ENCODE measurements at regions not wholly inside any gene's neighbourhood (a gene's known extent, or its start where the extent isn't known, plus 50 kb on each side); places are given as distances from the start of the nearest gene placed in this dataset.

GRCh38 chr13:31853643-31854326 lies 114.5 kb downstream of the RXFP2 start:
- DNase-seq: peak in 2 of 3 experiments; percentile 14 to 46

- DNase-seq: peak in 2 of 3 experiments; percentile 21 to 52
Measured at GRCh38 chr13:31859571-31859970, 120.2 kb downstream of the RXFP2 start.

- no peak for DNase-seq
Measured at GRCh38 chr13:31860002-31860401, 120.7 kb downstream of the RXFP2 start.

DNA sequence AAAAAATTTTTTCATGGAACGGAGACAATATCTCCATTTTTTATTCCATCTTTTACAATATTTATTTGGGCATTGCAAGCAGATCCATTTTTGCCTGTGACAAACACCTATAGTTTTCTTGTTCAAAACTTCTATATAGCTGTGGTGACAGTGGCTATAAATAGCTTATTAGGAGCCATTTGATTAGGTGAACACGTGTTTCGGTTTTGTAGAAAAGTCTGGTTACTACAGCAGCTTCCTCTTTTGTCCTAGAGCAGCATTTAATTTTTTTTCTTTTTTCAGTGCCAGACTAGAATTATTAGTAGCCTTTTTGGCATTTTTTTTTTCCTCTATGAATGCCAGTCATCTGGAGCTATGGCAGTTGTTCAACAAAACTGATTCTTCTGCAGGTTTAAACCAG lies 123.5 kb downstream of the RXFP2 start:
- DNase-seq: no peak

- DNase-seq: no peak
Measured at GRCh38 chr13:31864307-31864706, 125.0 kb downstream of the RXFP2 start.

GRCh38 chr13:31866099-31866498 lies 126.8 kb downstream of the RXFP2 start:
- DNase-seq: no peak

DNA sequence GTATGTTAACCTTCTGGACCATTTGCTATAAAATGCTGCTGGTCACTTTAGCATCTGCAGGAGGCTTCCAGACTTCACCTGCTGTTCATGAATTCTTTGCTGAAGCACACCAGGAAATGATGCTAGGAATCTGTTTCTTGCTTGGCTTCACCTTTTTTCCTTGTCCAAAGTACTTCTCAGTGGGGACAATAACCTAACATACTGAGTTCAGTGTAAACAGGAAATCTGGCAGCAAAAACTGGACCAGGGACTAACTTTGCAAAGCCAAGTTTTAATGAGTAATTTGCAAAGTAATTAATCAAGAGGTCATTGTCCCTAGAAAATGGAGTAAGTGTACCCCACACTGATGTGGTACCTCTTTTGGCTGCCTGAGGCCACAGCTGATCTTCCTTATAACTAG lies 128.4 kb downstream of the RXFP2 start:
- DNase-seq: no peak

DNA sequence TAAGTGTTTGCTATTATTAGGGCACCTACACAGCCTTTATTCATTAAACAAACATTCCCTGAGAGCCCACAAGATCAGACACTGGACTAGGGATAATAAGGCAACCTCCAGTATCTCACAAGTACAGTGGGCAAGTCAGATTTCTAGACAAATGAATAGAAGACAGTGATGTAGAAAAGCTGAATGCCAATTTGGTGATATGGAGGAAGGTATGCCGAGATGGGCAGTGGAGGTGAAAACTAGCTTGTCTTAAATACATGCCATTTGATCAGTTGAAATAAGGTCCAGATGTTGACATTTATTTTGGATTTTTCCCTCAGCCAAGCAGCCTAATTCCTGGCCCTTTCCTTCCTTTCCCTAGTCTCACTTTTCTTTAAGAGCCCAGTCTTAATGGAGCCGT lies 130.3 kb downstream of the RXFP2 start:
- DNase-seq: no peak

- DNase-seq: no peak
Measured at GRCh38 chr13:31870511-31870910, 131.2 kb downstream of the RXFP2 start.

DNA sequence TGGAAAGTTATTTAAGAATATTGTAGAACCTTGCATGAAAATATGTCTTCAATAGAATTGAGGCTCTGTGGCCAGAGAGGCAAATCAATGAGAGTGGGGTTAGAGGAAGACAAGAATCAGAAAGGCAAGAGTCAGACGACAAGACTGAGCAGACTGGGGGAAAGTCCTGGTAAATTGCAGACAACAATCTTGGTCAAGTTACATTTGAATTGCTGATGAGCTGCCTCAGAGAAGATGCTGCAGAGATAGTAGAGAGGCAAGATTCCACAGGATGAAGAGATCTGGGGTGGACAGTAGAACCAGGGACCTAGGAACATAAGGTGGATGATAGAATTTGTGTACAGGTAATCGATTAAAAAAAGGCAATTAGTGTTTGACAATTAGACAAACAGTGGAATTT lies 133.8 kb downstream of the RXFP2 start:
- no peak for DNase-seq

DNA sequence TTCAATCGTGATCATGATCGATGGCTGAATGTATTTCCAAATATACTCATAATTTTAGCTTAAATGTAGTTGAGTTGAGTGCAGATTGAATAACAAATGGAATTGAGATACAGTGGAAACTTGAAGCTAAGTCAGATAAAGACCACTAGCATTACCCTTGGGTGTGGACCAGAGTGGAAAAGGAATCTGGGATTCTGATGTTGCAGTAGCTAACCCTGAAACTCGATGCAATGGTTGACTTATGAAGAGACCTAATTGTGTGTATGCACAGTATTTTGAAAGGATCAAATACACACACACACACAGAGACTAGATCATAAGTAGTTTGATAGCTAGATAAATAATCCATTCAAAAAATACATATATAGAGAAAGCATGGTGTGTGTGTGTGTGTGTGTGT lies 135.8 kb downstream of the RXFP2 start:
- DNase-seq: no peak

DNA sequence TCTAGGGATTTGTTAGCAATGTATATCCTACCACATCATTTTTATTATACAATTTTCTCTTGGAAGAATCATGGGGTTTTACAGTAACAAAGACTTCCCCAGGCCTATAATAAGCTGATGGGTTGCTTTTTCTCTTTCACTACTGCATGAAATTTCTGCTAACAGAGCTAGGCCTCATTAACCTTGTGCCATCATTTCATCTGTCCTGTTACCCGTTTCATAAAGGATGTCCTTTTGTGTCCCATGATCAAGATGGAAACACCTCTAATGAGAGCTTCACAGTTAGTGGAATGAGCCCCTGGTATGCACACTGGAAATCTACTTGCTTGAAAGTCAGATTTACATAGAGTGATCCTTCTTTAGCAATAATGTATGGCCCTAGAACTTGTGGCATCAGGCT lies 138.7 kb downstream of the RXFP2 start:
- no peak for DNase-seq

DNA sequence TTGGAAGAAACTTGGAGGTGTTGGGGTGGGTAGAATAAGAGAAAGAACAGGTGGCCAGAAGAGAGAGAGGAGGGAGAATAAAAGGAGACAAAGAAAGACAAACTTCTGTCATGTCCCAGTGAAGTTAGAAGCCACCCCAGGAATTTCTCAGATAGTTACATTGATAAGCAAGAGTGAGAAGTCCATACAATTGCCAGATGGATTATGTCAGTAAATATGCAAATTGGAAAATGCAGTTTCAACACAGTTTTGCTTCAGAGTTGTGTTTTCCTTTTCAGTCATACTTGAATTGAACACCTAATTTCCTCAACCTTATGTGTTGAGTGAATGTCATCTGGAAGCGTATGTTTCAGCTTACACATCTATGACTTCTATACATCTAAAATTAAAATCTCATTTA lies 139.2 kb downstream of the RXFP2 start:
- DNase-seq: no peak

DNA sequence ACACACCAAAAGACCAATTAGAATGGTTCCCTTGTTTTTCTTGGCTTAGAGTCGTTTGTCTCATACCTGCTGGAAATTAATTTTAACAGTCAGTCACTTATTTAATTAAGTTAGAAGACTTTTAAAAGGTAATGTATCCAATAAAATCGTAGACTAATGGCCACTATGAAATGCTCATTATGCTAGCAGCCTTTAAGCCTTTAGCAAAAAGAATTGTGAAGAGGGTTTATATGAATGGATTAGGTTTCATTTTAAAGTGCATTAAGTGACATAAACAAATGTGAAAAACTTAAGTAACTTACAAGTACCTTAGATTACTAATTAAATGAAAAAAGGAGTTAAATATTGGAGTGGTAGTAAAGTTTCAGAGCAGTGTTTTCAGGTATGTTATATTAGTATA lies 139.6 kb downstream of the RXFP2 start:
- peak in 1 of 3 experiments; percentile 12 for DNase-seq

- DNase-seq: no peak
Measured at GRCh38 chr13:31880851-31881494, 141.6 kb downstream of the RXFP2 start.

DNA sequence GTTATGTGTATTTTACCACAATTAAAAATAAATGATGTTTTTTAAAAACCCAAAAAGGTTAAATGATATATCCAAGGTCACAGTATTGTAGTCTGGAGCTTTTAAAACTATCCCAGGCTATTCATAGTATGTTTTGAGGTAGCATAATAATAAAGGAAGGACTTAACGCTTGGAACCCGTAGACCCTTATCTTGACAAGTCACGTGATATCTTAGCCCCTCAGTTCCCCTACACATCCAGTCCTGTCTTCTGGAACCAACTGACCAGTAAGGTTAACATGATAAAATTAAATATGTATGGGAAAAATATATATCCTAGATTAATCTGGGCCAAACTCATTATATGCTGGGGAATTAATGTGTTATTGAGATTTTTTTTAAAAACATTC lies 142.2 kb downstream of the RXFP2 start:
- no peak for DNase-seq

GRCh38 chr13:31882794-31883193 lies 143.5 kb downstream of the RXFP2 start:
- DNase-seq: no peak

DNA sequence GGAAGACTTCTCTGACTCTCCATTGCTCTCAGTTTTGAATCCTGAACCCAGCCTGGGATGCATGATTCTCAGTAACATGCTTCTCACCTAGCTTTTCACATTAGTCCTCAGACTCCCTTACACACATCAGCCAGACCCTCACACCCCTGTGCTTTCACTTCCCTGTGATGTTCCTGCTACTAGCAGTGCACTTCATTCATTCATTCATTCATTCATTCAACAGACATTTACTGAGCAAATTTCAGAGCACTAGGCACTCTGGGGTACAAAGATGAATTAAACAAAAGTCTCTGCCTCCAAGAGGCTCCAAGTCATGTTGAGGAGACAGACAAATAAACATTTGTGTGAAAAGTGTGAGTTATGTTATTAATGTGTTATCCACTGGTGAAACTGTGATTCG lies 145.2 kb downstream of the RXFP2 start:
- DNase-seq: no peak

DNA sequence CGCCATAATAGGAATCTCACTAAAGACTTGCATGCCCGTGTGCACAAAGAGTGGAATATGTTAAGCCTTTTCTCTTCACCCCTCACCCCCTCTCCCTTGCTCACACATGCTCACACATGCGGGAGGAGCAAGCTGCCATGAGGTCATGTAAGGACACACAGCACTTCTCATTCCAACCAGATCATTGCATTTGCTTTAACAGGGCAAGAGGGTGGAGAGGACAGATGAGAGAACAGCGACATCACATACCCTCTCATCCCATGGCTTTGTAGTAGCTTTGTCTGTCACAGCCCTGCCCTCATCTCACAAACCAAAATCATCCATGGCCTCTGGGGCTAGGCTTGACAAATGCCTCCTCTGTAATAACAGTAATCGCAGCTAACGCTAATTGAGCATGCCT lies 145.6 kb upstream of the FRY start:
- DNase-seq: peak in 2 of 3 experiments; percentile 11 to 37

DNA sequence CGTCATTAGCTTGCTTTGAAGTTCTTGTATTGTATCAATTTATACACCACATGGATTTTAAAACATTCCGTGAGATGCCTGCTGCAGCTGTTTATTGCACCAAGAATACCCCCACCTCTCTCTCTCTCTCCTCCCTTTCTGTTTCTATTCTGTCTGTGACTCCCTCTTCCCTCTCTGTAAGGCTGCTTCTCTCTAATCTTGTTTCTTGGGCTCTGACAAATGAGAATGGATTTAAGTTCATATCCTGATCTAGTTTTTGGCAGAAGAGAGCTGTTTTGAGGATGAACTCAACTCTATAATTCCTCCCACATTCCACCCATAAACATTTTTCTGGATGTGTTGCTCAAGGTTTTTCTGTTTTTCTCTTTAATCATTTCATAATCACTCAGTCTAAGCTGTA lies 144.3 kb upstream of the FRY start:
- DNase-seq: no peak

GRCh38 chr13:31890946-31891345 lies 140.6 kb upstream of the FRY start:
- no peak for DNase-seq

DNA sequence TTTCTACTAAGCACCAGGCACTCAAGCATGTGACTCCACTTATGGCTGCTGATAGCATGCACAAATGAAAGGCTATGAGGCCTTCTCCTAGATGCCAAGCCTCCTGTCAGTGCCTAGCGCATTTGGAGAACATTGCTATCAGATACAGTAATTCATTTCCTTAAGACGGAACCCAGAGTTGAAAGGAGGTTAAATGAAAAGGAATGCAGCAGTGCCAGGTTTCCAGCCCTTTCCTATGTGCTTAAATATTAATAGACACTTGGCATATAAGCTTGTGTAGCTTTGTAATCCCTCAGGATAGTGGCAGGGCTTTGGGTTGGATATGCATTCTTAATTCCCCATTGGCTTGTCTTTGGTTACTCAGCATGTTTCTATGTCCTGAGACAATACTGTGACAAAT lies 140.1 kb upstream of the FRY start:
- no peak for DNase-seq

GRCh38 chr13:31894931-31895330 lies 136.6 kb upstream of the FRY start:
- DNase-seq: peak in 1 of 3 experiments; percentile 12

- no peak for DNase-seq
Measured at GRCh38 chr13:31895691-31896090, 135.9 kb upstream of the FRY start.

- DNase-seq: peak in 1 of 3 experiments; percentile 57
Measured at GRCh38 chr13:31896427-31896826, 135.1 kb upstream of the FRY start.

All from NCI-H1417 (cell line).